ENCODE measurements at regions not wholly inside any gene's neighbourhood (a gene's known extent, or its start where the extent isn't known, plus 50 kb on each side); places are given as distances from the start of the nearest gene placed in this dataset.

DNA sequence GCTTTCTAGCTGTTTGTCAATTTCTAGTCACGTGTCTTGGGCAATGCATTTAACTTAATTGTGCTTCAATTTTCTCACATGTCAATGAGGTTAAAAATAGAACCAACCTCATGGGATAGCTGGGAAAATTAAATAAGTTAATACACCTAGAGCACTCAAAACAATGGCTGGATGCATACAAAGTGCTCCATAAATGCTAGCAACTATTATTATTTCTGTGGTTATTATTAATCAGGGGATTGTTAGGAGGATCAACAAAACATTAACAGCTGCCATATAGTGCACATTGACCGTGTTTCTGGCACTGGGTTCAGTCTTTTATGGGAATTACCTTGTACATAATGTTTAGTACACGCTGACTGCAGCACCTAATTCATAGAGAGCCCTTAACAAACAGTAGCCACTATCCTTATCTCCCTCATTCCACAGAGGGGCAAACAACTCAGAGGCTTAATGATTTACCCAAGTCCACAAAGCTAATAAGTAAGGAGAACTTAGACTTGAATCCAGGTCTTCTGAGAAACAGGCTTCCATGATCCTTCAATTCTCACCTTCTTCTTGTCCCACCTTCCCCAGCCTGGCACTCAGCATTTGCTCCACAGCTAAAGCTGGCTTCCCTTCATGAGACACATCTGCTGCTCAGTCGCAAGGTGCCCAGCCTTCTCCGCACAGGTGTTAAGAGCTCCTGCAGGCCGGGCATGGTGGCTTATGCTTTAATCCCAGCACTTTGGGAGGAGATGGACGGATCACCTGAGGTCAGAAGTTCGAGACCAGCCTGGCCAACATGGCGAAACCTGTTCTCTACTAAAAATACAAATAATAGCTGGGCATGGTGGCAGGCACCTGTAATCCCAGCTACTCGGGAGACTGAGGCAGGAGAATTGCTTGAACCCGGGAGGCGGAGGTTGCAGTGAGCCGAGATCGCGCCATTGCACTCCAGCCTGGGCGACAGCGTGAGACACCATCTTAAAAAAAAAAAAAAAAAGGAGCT, 137.4 kb upstream of the ABCA1 start:
- no peak overlapping the region for H3K4me3 ChIP-seq (replicated peaks in 1 of 2; ENCODE audit: low read depth in 2 of 2, low read length in 2 of 2)
- DNase-seq (ENCODE audit: low read depth in 2 of 2) = no peak
- TF ChIP-seq CTCF (IDR thresholded peaks at IDR 0.05; ENCODE audit: low read depth, low read length) = no peak

DNA sequence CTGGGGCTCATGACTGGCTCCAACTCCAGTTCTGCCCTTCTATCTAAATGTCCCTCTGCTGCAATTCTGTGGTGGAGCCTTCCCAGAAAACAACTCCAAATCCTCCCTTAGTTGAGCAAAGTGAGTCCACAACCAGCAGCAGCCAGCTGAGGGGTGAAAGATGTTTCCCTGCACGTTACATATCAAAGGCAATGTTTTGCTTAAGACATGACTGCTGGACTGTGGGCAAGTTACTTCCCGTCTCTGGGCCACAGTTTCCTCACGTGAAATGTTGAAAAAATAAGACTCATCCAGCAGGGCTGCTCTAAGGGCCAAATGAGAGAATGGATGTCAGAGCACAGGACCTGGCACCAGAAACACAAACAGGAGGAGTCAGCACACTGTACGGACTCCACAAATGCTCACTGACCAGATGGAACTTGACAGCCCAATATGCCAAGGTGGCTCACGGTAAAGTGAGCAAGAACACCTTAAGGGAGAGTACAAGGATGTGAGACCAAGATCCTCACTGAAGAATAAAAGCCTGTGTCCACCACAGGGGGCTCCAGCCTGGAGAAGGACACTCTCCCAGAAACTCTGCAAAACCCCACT, 138.4 kb upstream of the ABCA1 start:
- no peak for TF ChIP-seq CTCF (IDR thresholded peaks at IDR 0.05; ENCODE audit: low read depth, low read length)
- peak in 1 of 2 donors; percentile 33 for DNase-seq (ENCODE audit: low read depth in 2 of 2)

GRCh38 chr9:105067895-105068580, 140.1 kb upstream of the ABCA1 start:
- no peak for TF ChIP-seq CTCF (IDR thresholded peaks at IDR 0.05; ENCODE audit: low read depth, low read length)
- H3K4me3 ChIP-seq (replicated peaks in 1 of 2; ENCODE audit: low read depth in 2 of 2, low read length in 2 of 2) = no peak overlapping the region
- peak; percentile 54 to 74 for DNase-seq (ENCODE audit: low read depth in 2 of 2)

More for the DNA sequence above, 138.4 kb upstream of the ABCA1 start:
- H3K4me3 ChIP-seq (replicated peaks in 1 of 2; ENCODE audit: low read depth in 2 of 2, low read length in 2 of 2) = no peak overlapping the region

DNA sequence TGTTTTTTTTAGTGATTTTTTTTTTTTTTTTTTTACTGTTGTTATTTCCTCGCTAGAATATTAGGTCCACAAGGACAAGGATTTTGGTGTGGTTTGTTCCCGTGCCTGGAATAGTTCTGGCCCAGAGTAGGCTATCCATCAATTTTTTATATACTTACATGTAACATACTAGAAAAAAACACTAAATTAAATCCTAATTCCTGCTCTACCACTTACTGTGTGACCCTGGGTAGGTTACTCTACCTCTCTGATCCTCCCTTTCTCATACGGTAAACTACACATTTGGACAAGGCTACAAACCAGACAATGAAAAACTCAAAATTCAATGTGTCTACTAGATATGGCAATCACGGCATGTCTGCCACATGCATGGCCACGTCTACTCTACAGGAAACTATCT, 141.3 kb upstream of the ABCA1 start:
- no peak for TF ChIP-seq CTCF (IDR thresholded peaks at IDR 0.05; ENCODE audit: low read depth, low read length)
- no peak overlapping the region for H3K4me3 ChIP-seq (replicated peaks in 1 of 2; ENCODE audit: low read depth in 2 of 2, low read length in 2 of 2)
- DNase-seq (ENCODE audit: low read depth in 2 of 2) = no peak

DNA sequence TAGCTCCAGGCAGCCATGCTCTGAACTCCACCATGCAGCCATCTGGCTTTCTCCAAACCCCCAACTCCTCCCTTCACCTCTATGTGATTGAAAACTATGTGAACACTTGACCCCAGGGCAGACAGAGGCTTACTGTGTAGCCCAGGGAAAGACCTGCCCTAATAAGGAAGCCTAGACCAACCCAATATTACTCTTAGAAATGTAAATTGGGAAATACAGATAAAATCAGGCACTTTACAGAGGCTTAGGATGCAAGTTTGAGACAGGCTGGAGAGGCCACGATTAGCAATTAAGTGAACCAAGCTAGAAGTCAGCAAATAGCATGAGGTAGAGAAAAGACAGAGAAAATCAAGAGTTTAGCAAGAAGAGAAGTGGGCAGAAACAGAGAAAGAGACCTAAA, 141.7 kb upstream of the ABCA1 start:
- no peak for DNase-seq (ENCODE audit: low read depth in 2 of 2)
- no peak for TF ChIP-seq CTCF (IDR thresholded peaks at IDR 0.05; ENCODE audit: low read depth, low read length)
- no peak overlapping the region for H3K4me3 ChIP-seq (replicated peaks in 1 of 2; ENCODE audit: low read depth in 2 of 2, low read length in 2 of 2)

- peak; percentile 20 to 33 for DNase-seq (ENCODE audit: low read depth in 2 of 2)
- H3K4me3 ChIP-seq (replicated peaks in 1 of 2; ENCODE audit: low read depth in 2 of 2, low read length in 2 of 2) = no peak overlapping the region
- TF ChIP-seq CTCF (IDR thresholded peaks at IDR 0.05; ENCODE audit: low read depth, low read length) = no peak
Observed at GRCh38 chr9:105070176-105070575, 142.2 kb upstream of the ABCA1 start.
